ENCODE measurements at regions not wholly inside any gene's neighbourhood (a gene's known extent, or its start where the extent isn't known, plus 50 kb on each side); places are given as distances from the start of the nearest gene placed in this dataset.

- H3K4me1 ChIP-seq (ENCODE audit: control insufficient read depth, extremely low read depth, insufficient read depth, low read length): peaks cover 2% of the 10 kb centered on the region
- no TSS peak for BruUV-seq (replicated peaks)
- H3K27me3 ChIP-seq (ENCODE audit: control insufficient read depth in 2 of 2, insufficient read depth in 2 of 2, low read length in 2 of 2): no peaks in the 10 kb centered on the region
- H3K9me3 ChIP-seq (replicated peaks; ENCODE audit: control insufficient read depth, insufficient read depth, low read length): no peaks in the 10 kb centered on the region
- POLR2A ChIA-PET: no interaction called here
- DNase-seq (ENCODE audit: low read depth, low spot score) (no peak), FAIRE-seq (no peak)
- H3K4me2 ChIP-seq (ENCODE audit: insufficient read depth, low read length): no peak overlapping the region
- H3K79me2 ChIP-seq (ENCODE audit: control insufficient read depth, insufficient read depth, low read length): no peaks in the 10 kb centered on the region
- no peak for TF ChIP-seq JUN (IDR thresholded peaks at IDR 0.05; ENCODE audit: borderline replicate concordance, insufficient read depth, insufficient read length, low read depth)
- no peak for TF ChIP-seq MYC (IDR thresholded peaks at IDR 0.05; ENCODE audit: low read depth, low read length)
- TF ChIP-seq POLR2A (IDR thresholded peaks at IDR 0.05; ENCODE audit: low read depth, low read length): no peak
- TF ChIP-seq EZH2 (IDR thresholded peaks at IDR 0.05; ENCODE audit: borderline replicate concordance, low read depth, low read length, severe bottlenecking): no peak
- TF ChIP-seq FOS (IDR thresholded peaks at IDR 0.05; ENCODE audit: borderline replicate concordance, insufficient read depth, low read length): no peak
- no peak for TF ChIP-seq POLR2AphosphoS5 (IDR thresholded peaks at IDR 0.05; ENCODE audit: insufficient read depth, low read depth, low read length)
- TF ChIP-seq GATA2 (IDR thresholded peaks at IDR 0.05; ENCODE audit: insufficient read depth, insufficient read length, low read depth, low read length): no peak
- TF ChIP-seq, protein P1, sequence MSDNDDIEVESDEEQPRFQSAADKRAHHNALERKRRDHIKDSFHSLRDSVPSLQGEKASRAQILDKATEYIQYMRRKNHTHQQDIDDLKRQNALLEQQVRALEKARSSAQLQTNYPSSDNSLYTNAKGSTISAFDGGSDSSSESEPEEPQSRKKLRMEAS (IDR thresholded peaks at IDR 0.05; ENCODE audit: insufficient read depth, insufficient read length): no peak
- TF ChIP-seq CTCF (IDR thresholded peaks at IDR 0.05; ENCODE audit: extremely low read depth in 1 of 2, insufficient read depth in 1 of 2, low read depth in 1 of 2, low read length in 2 of 2): no peak
- H3K9ac ChIP-seq (replicated peaks; ENCODE audit: extremely low read depth, insufficient read depth, low read length): no peak overlapping the region
- dilution Hi-C loops (cut with MboI; ENCODE audit: extremely low pct_ligation_motif_present, low sequenced_read_pairs): no loop called here
- H3K9me1 ChIP-seq (replicated peaks; ENCODE audit: control insufficient read depth, extremely low read depth, insufficient read depth, low read length): no peaks in the 10 kb centered on the region
- H3K4me3 ChIP-seq (replicated peaks in 1 of 3; ENCODE audit: insufficient read depth in 1 of 3, low read depth in 1 of 3, low read length in 3 of 3): no peak overlapping the region
- CTCF ChIA-PET: no interaction called here
- H3K27ac ChIP-seq (ENCODE audit: insufficient read depth, low read depth, low read length): no peak overlapping the region
- H2AFZ ChIP-seq (ENCODE audit: low read depth, low read length): no peak overlapping the region
- H4K20me1 ChIP-seq (replicated peaks; ENCODE audit: control insufficient read depth, extremely low read depth, insufficient read depth, low read length): no peaks in the 10 kb centered on the region
- intact Hi-C loops (cut with micrococcal nuclease): no loop called here
- H3K36me3 ChIP-seq (ENCODE audit: control insufficient read depth in 2 of 2, extremely low read depth in 1 of 2, insufficient read depth in 2 of 2, low read length in 2 of 2): no peaks in the 10 kb centered on the region
These were observed 312.9 kb upstream of the GIMD1 start for GRCh38 chr4:106681381-106681921.

Measured in endothelial cell of umbilical vein (primary cell).